ENCODE measurements at regions not wholly inside any gene's neighbourhood (a gene's known extent, or its start where the extent isn't known, plus 50 kb on each side); places are given as distances from the start of the nearest gene placed in this dataset.
"Not testable (repeated sequence)": the region's sequence is repeated elsewhere in the genome, so short reads cannot be mapped to it uniquely, and the experiment has no call there.

- H3K9me3 Mint-ChIP-seq; H3K4me1 Mint-ChIP-seq (ENCODE audit: low read depth in 2 of 2); ATAC-seq (replicated peaks): not testable (repeated sequence)
Observed at GRCh38 chr2:90004553-90004952, 1313.1 kb downstream of the RPIA start.

GRCh38 chr2:90010442-90011100 is 1319.1 kb downstream of the RPIA start:
- not testable (repeated sequence) for ATAC-seq (replicated peaks); DNase-seq; H3K4me1 Mint-ChIP-seq (ENCODE audit: low read depth in 2 of 2); H3K27ac Mint-ChIP-seq; H3K9me3 Mint-ChIP-seq; H3K27me3 Mint-ChIP-seq; H3K36me3 Mint-ChIP-seq (ENCODE audit: insufficient read depth); H3K4me3 Mint-ChIP-seq

More at GRCh38 chr2:90004553-90004952, 1313.1 kb downstream of the RPIA start:
- not testable (repeated sequence) for H3K36me3 Mint-ChIP-seq (ENCODE audit: insufficient read depth); H3K4me3 Mint-ChIP-seq; DNase-seq; H3K27me3 Mint-ChIP-seq; H3K27ac Mint-ChIP-seq

- not testable (repeated sequence) for DNase-seq; H3K27ac Mint-ChIP-seq; H3K4me3 Mint-ChIP-seq; H3K27me3 Mint-ChIP-seq; H3K9me3 Mint-ChIP-seq; H3K36me3 Mint-ChIP-seq (ENCODE audit: insufficient read depth); ATAC-seq (replicated peaks); H3K4me1 Mint-ChIP-seq (ENCODE audit: low read depth in 2 of 2)
Observed at GRCh38 chr2:90011101-90011443, 1319.6 kb downstream of the RPIA start.

GRCh38 chr2:90019908-90020307 is 1328.4 kb downstream of the RPIA start:
- ATAC-seq (replicated peaks); H3K4me1 Mint-ChIP-seq (ENCODE audit: low read depth in 2 of 2); H3K36me3 Mint-ChIP-seq (ENCODE audit: insufficient read depth): not testable (repeated sequence)

GRCh38 chr2:90021234-90021633 is 1329.8 kb downstream of the RPIA start:
- ATAC-seq (replicated peaks); H3K36me3 Mint-ChIP-seq (ENCODE audit: insufficient read depth); H3K27ac Mint-ChIP-seq; DNase-seq; H3K4me1 Mint-ChIP-seq (ENCODE audit: low read depth in 2 of 2); H3K9me3 Mint-ChIP-seq; H3K27me3 Mint-ChIP-seq; H3K4me3 Mint-ChIP-seq: not testable (repeated sequence)

More at GRCh38 chr2:90019908-90020307, 1328.4 kb downstream of the RPIA start:
- DNase-seq, H3K27ac Mint-ChIP-seq, H3K27me3 Mint-ChIP-seq, H3K9me3 Mint-ChIP-seq, H3K4me3 Mint-ChIP-seq: not testable (repeated sequence)

GRCh38 chr2:90027231-90027643 is 1335.8 kb downstream of the RPIA start:
- not testable (repeated sequence) for H3K27ac Mint-ChIP-seq; H3K4me1 Mint-ChIP-seq (ENCODE audit: low read depth in 2 of 2); H3K9me3 Mint-ChIP-seq; ATAC-seq (replicated peaks); H3K27me3 Mint-ChIP-seq; H3K4me3 Mint-ChIP-seq; H3K36me3 Mint-ChIP-seq (ENCODE audit: insufficient read depth); DNase-seq

- H3K27me3 Mint-ChIP-seq; H3K4me3 Mint-ChIP-seq; H3K4me1 Mint-ChIP-seq (ENCODE audit: low read depth in 2 of 2); H3K36me3 Mint-ChIP-seq (ENCODE audit: insufficient read depth); H3K9me3 Mint-ChIP-seq; DNase-seq; ATAC-seq (replicated peaks): not testable (repeated sequence)
- peak overlapping the region in 1 of 2 donors; percentile 46 for H3K27ac Mint-ChIP-seq
Observed at GRCh38 chr2:90028381-90029079, 1337.1 kb downstream of the RPIA start.

GRCh38 chr2:90029080-90029428 is 1337.6 kb downstream of the RPIA start:
- not testable (repeated sequence) for ATAC-seq (replicated peaks); DNase-seq; H3K4me3 Mint-ChIP-seq; H3K4me1 Mint-ChIP-seq (ENCODE audit: low read depth in 2 of 2); H3K36me3 Mint-ChIP-seq (ENCODE audit: insufficient read depth); H3K9me3 Mint-ChIP-seq; H3K27me3 Mint-ChIP-seq
- peak overlapping the region in 1 of 2 donors; percentile 46 for H3K27ac Mint-ChIP-seq

- not testable (repeated sequence) for H3K27ac Mint-ChIP-seq; H3K4me1 Mint-ChIP-seq (ENCODE audit: low read depth in 2 of 2); DNase-seq; ATAC-seq (replicated peaks); H3K4me3 Mint-ChIP-seq; H3K36me3 Mint-ChIP-seq (ENCODE audit: insufficient read depth); H3K9me3 Mint-ChIP-seq; H3K27me3 Mint-ChIP-seq
Observed at GRCh38 chr2:90032269-90032668, 1340.8 kb downstream of the RPIA start.

- H3K27ac Mint-ChIP-seq; H3K4me3 Mint-ChIP-seq; H3K36me3 Mint-ChIP-seq (ENCODE audit: insufficient read depth); DNase-seq; H3K4me1 Mint-ChIP-seq (ENCODE audit: low read depth in 2 of 2); H3K9me3 Mint-ChIP-seq; H3K27me3 Mint-ChIP-seq; ATAC-seq (replicated peaks): not testable (repeated sequence)
Observed at GRCh38 chr2:90036335-90036734, 1344.9 kb downstream of the RPIA start.

GRCh38 chr2:90039093-90039492 is 1347.6 kb downstream of the RPIA start:
- H3K27me3 Mint-ChIP-seq; DNase-seq; H3K36me3 Mint-ChIP-seq (ENCODE audit: insufficient read depth); H3K9me3 Mint-ChIP-seq; H3K4me1 Mint-ChIP-seq (ENCODE audit: low read depth in 2 of 2); H3K4me3 Mint-ChIP-seq; ATAC-seq (replicated peaks); H3K27ac Mint-ChIP-seq: not testable (repeated sequence)

- not testable (repeated sequence) for DNase-seq; H3K4me1 Mint-ChIP-seq (ENCODE audit: low read depth in 2 of 2); ATAC-seq (replicated peaks); H3K9me3 Mint-ChIP-seq; H3K36me3 Mint-ChIP-seq (ENCODE audit: insufficient read depth); H3K4me3 Mint-ChIP-seq; H3K27me3 Mint-ChIP-seq; H3K27ac Mint-ChIP-seq
Observed at GRCh38 chr2:90047776-90048175, 1356.3 kb downstream of the RPIA start.

GRCh38 chr2:90052113-90052631 is 1360.7 kb downstream of the RPIA start:
- H3K27ac Mint-ChIP-seq, result not testable (repeated sequence)

GRCh38 chr2:90069290-90069894 is 1377.9 kb downstream of the RPIA start:
- Mint-ChIP-seq H3K4me3 (no peak overlapping the region), H3K4me1 (ENCODE audit: low read depth in 2 of 2) (no peaks in the 10 kb centered on the region), H3K27ac (no peak overlapping the region), H3K36me3 (ENCODE audit: insufficient read depth) (no peaks in the 10 kb centered on the region), H3K9me3 (no peaks in the 10 kb centered on the region), H3K27me3 (no peaks in the 10 kb centered on the region)
- DNase-seq, result no peak
- no peak for ATAC-seq (replicated peaks)

More at GRCh38 chr2:90052113-90052631, 1360.7 kb downstream of the RPIA start:
- not testable (repeated sequence) for H3K36me3 Mint-ChIP-seq (ENCODE audit: insufficient read depth); H3K4me1 Mint-ChIP-seq (ENCODE audit: low read depth in 2 of 2); DNase-seq; H3K4me3 Mint-ChIP-seq; H3K27me3 Mint-ChIP-seq; H3K9me3 Mint-ChIP-seq; ATAC-seq (replicated peaks)

All from effector memory CD8-positive, alpha-beta T cell (primary cell).